ACC112 (cell line): ENCODE measurements at regions not wholly inside any gene's neighbourhood (a gene's known extent, or its start where the extent isn't known, plus 50 kb on each side); places are given as distances from the start of the nearest gene placed in this dataset.
"Not testable (repeated sequence)": the region's sequence is repeated elsewhere in the genome, so short reads cannot be mapped to it uniquely, and the experiment has no call there.

Experiments
- H2AFZ ChIP-seq: fragments of 200-600 bp; sonication (generic); one replicate; pipeline ENCODE4 v1.6.0; 2017; ENCODE audit warnings: antibody characterized with exemption, low read length; ENCODE audit not compliant: unreplicated experiment
- H3K27ac ChIP-seq: fragments of 200-600 bp; sonication (generic); 2 replicates; pipeline ENCODE4 v1.5.1; 2014; ENCODE audit warnings: low read depth, mild to moderate bottlenecking, antibody characterized with exemption, low read length, moderate library complexity
- H3K27me3 ChIP-seq: fragments of 200-600 bp; sonication (generic); 2 replicates; pipeline ENCODE4 v1.6.1; 2014; ENCODE audit warnings: mild to moderate bottlenecking, antibody characterized with exemption, low read length, moderate library complexity, mixed read lengths; ENCODE audit not compliant: insufficient read depth
- H3K36me3 ChIP-seq: fragments of 200-600 bp; sonication (generic); 2 replicates; pipeline ENCODE4 v1.6.1; 2016; ENCODE audit warnings: mild to moderate bottlenecking, antibody characterized with exemption, low read length, moderate library complexity, mixed read lengths; ENCODE audit not compliant: insufficient read depth
- H3K4me1 ChIP-seq: fragments of 200-600 bp; sonication (generic); one replicate; pipeline ENCODE4 v1.6.1; 2016; ENCODE audit warnings: low read length, mixed read lengths; ENCODE audit not compliant: insufficient read depth, unreplicated experiment, control insufficient read depth
- H3K4me3 ChIP-seq: fragments of 200-600 bp; sonication (generic); 2 replicates; pipeline ENCODE4 v1.5.1; 2014; ENCODE audit warnings: mild to moderate bottlenecking, low read depth, low read length
- H3K79me2 ChIP-seq: fragments of 200-600 bp; sonication (generic); one replicate; pipeline ENCODE4 v1.6.0; 2016; ENCODE audit warnings: low read length; ENCODE audit not compliant: control insufficient read depth, unreplicated experiment, insufficient read depth

DNA sequence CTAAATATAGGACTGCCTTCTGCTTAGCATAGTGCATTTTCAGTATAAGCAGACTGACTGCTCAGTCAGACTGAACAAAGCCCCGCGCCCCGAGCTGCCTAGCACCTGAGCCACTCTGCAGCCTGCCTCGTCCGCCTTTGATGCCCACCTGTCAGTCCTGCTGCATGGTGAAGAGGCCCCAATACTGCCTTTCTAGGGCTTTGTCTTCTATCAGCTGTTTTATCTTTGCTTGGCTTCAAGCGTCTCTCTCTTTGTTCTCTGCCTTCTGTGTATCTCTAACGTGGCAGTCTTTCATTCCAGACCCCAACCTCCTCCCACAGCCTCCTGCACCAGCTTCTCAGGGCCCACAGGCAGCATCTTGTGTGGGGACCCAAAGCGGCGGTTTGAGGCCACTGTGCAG is 1001.0 kb downstream of the VRK1 start:
- no peak overlapping the region for H3K4me3 ChIP-seq

DNA sequence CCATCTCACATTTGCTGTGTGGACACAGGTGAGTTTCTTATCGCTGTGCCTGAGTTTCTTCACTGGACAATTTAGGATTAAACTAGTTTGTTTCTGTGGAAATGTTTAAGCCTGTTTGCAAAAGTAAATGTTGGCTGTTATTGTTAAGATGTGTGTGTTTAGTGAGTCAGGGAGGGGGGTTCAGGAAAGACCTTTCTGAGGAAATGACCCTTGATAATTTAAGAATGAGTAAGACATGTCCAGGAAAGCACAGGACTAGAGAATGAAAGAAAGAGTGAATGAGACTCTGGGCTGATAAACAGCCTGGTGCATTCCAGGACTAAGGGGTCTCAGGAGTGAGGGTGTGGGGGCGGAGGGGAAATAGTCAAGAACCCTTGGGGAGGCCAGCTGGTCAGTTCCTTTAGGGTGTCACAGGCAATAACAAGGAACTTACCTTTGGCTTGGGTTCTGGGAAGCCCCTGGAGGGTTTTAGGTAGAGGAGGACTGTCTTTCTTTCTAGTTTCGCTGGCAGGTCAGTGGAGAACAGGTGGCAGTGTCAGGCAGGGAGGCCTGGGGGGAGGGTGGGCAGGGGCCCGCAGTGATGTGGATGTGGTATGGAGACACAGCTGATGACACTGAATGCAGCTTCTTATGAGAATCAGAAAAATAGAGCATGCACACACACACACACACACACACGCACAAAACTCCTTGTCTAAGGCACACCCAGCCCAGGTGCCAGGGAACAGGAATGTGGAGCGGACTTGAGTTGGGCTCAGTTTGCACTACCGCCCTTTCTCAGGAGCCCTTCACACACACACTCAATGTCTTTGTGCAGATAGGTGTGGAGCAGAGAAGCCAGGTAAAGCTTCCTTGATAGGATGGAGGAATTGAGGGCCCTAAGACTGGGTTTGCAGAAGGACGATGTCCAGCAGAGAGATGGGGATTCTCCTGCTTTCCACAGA is 1005.5 kb downstream of the VRK1 start:
- Histone ChIP-seq H3K4me3 (no peak overlapping the region), H2AFZ (no peak overlapping the region), H3K4me1 (no peaks in the 10 kb centered on the region), H3K27ac (no peak overlapping the region), H3K79me2 (no peaks in the 10 kb centered on the region), H3K27me3 (no peaks in the 10 kb centered on the region), H3K36me3 (no peaks in the 10 kb centered on the region)

More for the DNA sequence above, 1001.0 kb downstream of the VRK1 start:
- no peaks in the 10 kb centered on the region for H3K27me3 ChIP-seq
- H3K79me2 ChIP-seq, result no peaks in the 10 kb centered on the region
- no peaks in the 10 kb centered on the region for H3K36me3 ChIP-seq
- H3K27ac ChIP-seq, result no peak overlapping the region
- no peak overlapping the region for H2AFZ ChIP-seq
- H3K4me1 ChIP-seq, result no peaks in the 10 kb centered on the region

DNA sequence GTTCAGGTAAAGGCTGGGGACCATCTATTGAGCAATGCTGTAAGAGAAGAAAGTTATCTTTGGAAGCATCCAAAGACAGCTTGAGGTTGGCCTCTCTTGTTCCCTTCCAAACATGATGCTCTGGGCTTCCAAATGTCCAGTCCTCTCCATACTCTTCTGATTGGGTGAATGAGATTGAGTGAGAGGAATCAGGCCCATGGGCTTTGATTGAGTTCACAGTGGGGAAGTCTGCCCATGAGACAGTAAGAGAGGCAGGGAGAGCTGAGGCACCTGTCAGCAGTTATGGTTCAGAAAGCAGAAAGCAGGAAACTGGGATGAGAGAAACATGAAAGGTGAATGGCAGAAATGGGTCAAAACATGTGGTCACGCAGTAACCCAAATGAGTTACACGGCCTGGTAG is 1006.9 kb downstream of the VRK1 start:
- Histone ChIP-seq H3K4me1 (no peaks in the 10 kb centered on the region), H3K27ac (no peak overlapping the region), H3K4me3 (no peak overlapping the region), H3K36me3 (no peaks in the 10 kb centered on the region), H3K27me3 (no peaks in the 10 kb centered on the region), H3K79me2 (no peaks in the 10 kb centered on the region), H2AFZ (no peak overlapping the region)

DNA sequence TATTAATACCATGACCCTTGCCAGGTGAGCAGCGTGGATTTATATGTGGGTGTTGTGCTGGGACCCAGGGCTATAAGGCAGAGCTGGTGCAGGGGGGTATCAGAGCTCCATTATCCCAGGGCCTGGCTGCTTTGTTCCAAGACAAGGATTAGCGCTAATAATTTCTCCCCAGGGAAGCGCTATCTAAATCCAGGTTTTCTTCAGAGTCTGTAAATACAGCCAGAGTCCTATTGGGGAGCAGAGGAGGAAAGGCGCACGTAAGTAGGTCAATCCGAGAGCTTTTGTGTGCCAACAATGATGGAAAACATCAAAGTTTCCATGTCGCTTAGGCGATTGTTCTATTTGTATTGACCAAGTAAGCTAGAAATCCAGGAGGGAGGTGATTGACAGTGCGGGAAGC is 1009.7 kb downstream of the VRK1 start:
- Histone ChIP-seq H3K4me3 (no peak overlapping the region), H3K27me3 (no peaks in the 10 kb centered on the region), H3K36me3 (no peaks in the 10 kb centered on the region), H3K79me2 (no peaks in the 10 kb centered on the region), H2AFZ (no peak overlapping the region), H3K4me1 (no peaks in the 10 kb centered on the region), H3K27ac (no peak overlapping the region)

DNA sequence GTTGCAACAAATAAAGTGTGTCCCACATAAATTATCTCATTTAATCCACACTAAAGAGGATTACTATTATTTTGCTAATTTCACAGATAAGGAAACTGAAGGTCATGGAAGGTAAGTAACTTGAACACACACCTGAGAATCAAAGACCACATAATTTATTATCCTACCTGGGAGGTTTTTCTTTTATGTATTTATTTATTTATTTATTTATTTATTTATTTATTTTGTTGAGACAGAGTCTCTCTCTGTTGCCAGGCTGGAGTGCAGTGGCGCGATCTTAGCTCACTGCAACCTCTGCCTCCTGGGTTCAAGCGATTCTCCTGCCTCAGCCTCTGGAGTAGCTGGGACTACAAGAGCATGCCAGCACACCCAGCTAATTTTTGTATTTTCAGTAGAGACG is 1011.4 kb downstream of the VRK1 start:
- not testable (repeated sequence) for H3K27ac ChIP-seq, H3K36me3 ChIP-seq, H3K27me3 ChIP-seq, H3K4me3 ChIP-seq, H3K4me1 ChIP-seq, H2AFZ ChIP-seq, H3K79me2 ChIP-seq

DNA sequence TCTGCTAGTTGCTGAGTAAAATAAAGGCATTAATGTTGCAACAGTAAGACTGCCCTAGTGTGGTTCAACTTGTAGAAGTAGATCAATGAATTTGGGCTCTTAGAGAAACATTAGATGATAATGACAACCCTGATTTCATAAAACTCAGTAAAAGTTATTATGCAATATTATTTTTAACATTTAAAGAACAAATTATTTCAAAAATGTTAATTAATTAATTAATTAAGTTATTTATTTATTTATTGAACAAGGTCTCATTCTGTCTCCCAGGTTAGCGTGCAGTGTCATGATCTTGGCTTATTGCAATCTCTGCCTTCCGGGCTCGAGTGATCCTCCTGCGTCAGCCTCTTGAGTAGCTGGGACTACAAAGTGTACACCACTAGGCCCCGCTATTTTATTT is 1016.4 kb downstream of the VRK1 start:
- H3K27ac ChIP-seq, result no peak overlapping the region
- no peak overlapping the region for H3K4me3 ChIP-seq
- no peaks in the 10 kb centered on the region for H3K4me1 ChIP-seq
- no peaks in the 10 kb centered on the region for H3K36me3 ChIP-seq
- no peak overlapping the region for H2AFZ ChIP-seq
- no peaks in the 10 kb centered on the region for H3K79me2 ChIP-seq
- no peaks in the 10 kb centered on the region for H3K27me3 ChIP-seq

DNA sequence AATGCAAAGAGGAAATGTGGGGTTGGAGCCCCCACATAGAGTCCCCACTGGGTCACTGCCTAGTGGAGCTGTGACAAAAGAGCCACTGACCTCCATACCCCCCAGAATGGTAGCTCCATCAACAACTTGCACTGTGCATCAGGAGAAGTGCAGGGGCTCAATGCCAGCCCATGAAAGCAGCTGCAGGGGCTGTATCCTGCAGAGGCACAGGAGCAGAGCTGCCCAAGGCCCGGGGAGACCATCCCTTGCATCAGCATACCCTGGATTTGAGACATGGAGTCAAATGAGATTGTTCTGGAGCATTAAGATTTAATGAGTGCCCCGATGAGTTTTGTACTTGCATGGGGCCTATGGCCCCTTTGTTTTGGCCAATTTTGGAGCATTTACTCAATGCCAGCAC is 1023.6 kb downstream of the VRK1 start:
- H3K27ac ChIP-seq, result no peak overlapping the region
- H3K79me2 ChIP-seq, result no peaks in the 10 kb centered on the region
- no peaks in the 10 kb centered on the region for H3K4me1 ChIP-seq
- no peaks in the 10 kb centered on the region for H3K36me3 ChIP-seq
- no peak overlapping the region for H2AFZ ChIP-seq
- no peaks in the 10 kb centered on the region for H3K27me3 ChIP-seq
- no peak overlapping the region for H3K4me3 ChIP-seq

DNA sequence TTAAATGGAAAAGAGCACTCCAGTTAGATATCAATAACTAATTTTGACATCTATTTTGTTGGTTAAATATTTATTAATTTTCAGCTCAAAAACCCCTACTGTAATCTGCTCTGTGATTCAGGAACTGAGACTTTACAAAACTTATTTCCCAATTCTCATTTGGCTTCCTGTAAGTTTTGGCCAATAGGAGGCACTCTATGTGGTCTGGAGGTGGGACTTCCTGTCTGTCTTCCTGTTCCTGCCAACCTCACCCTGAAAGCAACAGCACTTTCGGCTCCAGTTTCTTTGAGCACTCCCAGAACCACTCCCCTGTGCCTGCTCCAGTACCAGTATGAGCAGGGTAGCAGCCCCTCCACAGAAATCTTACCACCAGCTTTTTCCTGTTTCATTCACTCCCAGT is 1027.0 kb downstream of the VRK1 start:
- no peaks in the 10 kb centered on the region for H3K79me2 ChIP-seq
- no peaks in the 10 kb centered on the region for H3K36me3 ChIP-seq
- no peaks in the 10 kb centered on the region for H3K4me1 ChIP-seq
- no peak overlapping the region for H3K4me3 ChIP-seq
- H3K27me3 ChIP-seq, result no peaks in the 10 kb centered on the region
- H3K27ac ChIP-seq, result no peak overlapping the region
- H2AFZ ChIP-seq, result no peak overlapping the region

DNA sequence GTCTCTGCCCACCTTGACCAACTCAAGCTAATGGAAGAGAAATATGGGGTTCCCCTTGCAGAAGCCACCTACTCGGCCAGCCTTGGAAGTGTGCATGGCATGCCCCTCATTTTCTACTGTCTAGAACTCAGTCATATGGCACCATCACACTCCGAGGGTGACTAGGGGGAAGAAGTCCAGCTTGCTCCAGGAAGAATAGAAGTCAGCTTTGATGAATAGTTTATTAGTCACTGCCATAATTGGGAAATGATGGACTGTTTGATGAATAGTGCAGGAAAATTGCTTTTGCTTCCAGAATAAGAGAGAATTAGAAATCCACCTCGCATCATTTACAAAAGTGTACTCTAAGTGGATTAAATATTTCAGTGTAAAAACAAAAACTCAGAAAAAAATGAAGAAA is 1030.6 kb downstream of the VRK1 start:
- Histone ChIP-seq H3K4me3 (no peak overlapping the region), H3K27ac (no peak overlapping the region), H3K4me1 (no peaks in the 10 kb centered on the region), H3K27me3 (no peaks in the 10 kb centered on the region), H3K79me2 (no peaks in the 10 kb centered on the region), H3K36me3 (no peaks in the 10 kb centered on the region), H2AFZ (no peak overlapping the region)

DNA sequence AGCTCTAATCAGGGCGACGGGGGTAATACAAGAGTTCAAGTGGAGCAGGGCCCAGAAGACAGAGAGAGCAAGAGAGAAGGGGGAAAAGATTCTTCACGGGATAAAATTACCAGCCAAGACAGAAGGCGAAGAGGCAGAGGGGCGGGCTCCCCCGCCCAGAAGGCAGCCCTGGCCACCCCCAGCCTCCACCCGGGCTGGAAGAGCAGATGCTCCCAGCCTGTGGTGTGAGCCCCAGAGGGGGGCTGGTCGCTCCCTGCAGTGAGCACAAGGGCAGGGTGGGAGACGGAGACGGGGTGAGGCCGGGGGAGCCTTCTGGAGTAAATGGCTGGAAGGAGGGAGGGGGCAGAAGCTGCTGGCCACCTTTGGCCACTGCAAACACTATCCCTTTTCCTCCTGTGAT is 1035.6 kb downstream of the VRK1 start:
- Histone ChIP-seq H3K27ac (no peak overlapping the region), H3K27me3 (no peaks in the 10 kb centered on the region), H2AFZ (no peak overlapping the region), H3K4me3 (no peak overlapping the region), H3K79me2 (no peaks in the 10 kb centered on the region), H3K36me3 (no peaks in the 10 kb centered on the region), H3K4me1 (no peaks in the 10 kb centered on the region)

DNA sequence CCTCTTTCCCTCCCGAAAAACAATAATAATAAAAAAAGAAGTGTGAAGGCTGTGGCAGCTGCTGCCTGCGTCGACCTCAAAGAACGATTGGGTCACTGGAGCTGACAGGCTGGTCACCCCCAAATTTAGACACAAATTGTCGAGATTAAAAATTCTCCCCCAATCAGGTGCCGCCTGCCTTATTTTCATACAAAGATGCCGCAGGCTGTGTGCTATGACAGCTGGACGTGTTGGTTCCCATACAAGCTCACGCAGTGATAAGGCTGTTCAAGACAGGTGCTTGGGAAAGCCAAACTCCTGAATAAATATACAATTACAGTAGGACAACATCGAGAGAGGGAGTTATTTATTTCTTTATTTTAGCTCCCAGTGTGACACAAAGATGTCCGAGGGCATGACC is 1041.8 kb downstream of the VRK1 start:
- no peaks in the 10 kb centered on the region for H3K36me3 ChIP-seq
- no peak overlapping the region for H3K27ac ChIP-seq
- H3K79me2 ChIP-seq, result no peaks in the 10 kb centered on the region
- H3K4me1 ChIP-seq, result no peaks in the 10 kb centered on the region
- H3K4me3 ChIP-seq, result no peak overlapping the region
- H3K27me3 ChIP-seq, result no peaks in the 10 kb centered on the region
- no peak overlapping the region for H2AFZ ChIP-seq
